ENCODE measurements at regions not wholly inside any gene's neighbourhood (a gene's known extent, or its start where the extent isn't known, plus 50 kb on each side); places are given as distances from the start of the nearest gene placed in this dataset.
"Not testable (repeated sequence)": the region's sequence is repeated elsewhere in the genome, so short reads cannot be mapped to it uniquely, and the experiment has no call there.

DNA sequence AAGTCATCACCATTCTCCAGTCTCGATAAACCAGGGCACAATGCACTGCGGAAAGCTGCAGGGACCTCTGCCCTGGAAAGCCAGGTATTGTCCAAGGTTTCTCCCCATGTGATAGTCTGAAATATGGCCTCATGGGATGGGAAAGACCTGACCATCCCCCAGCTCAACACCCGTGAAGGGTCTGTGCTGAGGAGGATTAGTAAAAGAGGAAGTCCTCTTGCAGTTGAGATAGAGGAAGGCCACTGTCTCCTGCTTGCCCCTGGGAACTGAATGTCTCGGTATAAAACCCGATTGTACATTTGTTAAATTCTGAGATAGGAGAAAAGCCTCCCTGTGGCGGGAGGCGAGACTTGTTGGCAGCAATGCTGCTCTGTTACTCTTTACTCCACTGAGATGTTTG, 95.9 kb downstream of the FEM1C start:
- TF ChIP-seq CTCF, POLR2A (IDR thresholded peaks at IDR 0.05): not testable (repeated sequence)

Measured in body of pancreas (tissue), 4 donors.